GM19467 (cell line): ENCODE measurements at regions not wholly inside any gene's neighbourhood (a gene's known extent, or its start where the extent isn't known, plus 50 kb on each side); places are given as distances from the start of the nearest gene placed in this dataset.

Source experiments
- ATAC-seq: cut with Tn5 transposase; IDR thresholded peaks from one replicate; pipeline ENCODE4 v1.9.1; 2021; ENCODE audit warnings: mild to moderate bottlenecking, moderate library complexity; ENCODE audit not compliant: unreplicated experiment

GRCh38 chr16:64144617-64145016 is 977.2 kb downstream of the CDH11 start:
- no peak for ATAC-seq

DNA sequence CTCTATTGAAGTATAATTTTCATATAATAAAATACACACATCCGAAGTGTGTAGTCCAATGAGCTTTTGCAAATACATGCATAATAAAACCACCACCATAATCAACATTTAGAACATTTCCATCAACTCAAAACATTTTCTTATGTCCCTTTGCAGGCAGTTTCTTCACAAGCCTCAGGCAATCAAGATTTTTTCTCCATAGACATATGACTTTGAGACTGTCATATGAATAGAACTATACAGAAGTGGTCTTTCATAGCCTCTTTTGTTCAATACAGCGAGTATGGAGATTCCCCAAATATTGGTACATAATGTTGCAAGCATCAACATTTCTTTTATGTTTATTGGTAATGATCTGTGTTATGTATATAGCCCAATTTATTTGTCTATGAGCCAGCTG is 983.2 kb downstream of the CDH11 start:
- no peak for ATAC-seq

- ATAC-seq, result no peak
Observed at GRCh38 chr16:64138006-64138405, 983.9 kb downstream of the CDH11 start.

- ATAC-seq, result no peak
Observed at GRCh38 chr16:64136743-64137142, 985.1 kb downstream of the CDH11 start.

GRCh38 chr16:64136314-64136713 is 985.5 kb downstream of the CDH11 start:
- no peak for ATAC-seq

DNA sequence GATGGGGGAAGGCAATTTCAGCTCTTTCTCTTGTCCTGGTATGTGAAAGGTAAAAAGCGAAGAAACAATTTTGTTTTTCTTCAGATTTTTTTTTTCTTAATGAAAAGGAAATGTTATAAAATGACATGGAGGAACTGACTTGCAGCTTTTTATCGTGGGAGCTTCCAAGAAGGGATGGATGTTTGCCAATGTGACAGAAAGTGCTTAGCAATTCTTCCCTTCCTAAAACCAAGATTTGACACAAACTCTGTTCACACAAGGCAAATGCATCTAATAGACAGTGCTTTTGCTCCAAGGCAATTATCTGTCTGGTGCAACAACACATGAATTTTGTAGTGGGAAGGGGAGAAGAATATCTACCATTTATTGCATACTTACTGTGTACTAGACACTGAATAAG is 988.5 kb downstream of the CDH11 start:
- no peak for ATAC-seq

DNA sequence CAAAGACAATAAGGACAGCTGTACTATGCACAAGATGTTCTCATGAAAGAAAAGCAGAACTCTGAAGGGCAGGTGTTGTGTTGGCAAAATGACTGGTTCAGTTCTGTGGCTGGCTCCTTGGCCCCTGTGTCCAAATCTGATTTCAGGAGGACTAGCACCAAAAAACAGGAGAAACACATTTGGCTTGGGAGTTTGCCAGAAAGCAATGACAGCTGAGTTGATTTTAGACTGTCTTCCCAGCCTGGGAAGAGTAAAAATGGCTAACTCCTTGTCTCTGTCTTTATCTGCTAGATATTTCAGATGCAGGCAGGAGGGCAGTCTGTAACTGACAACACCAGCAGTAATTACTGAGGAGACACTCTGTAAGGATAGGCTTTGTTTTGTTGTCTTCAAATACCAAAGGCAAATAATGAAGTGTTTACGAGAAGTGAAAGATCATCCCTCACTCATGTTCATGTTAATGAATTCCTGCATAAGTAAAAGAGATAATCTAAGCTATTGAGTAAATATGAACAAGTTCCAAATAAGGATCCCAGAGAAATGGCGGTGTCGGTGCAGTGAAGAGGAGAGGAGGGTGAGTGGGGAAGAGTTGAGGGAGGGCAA is 989.0 kb downstream of the CDH11 start:
- no peak for ATAC-seq

DNA sequence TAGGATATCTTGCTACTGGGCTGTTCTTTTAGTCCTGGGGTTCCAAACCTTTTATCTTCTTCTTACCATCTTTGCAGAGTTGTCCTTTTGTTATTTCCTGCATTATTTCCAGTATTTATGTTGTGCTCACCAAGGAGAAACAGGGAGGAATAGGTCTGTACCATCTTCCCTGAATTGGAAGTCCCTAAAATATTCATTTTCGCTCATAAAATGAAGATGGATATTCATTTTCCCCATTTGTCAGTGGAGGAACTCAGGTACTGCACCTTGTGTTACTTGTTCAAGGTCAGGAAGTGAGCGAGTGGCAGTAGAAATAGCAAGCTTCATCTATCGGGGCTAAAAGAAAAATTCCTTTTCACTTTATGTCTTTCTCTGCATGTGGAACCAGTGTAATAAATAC is 989.7 kb downstream of the CDH11 start:
- ATAC-seq, result no peak

DNA sequence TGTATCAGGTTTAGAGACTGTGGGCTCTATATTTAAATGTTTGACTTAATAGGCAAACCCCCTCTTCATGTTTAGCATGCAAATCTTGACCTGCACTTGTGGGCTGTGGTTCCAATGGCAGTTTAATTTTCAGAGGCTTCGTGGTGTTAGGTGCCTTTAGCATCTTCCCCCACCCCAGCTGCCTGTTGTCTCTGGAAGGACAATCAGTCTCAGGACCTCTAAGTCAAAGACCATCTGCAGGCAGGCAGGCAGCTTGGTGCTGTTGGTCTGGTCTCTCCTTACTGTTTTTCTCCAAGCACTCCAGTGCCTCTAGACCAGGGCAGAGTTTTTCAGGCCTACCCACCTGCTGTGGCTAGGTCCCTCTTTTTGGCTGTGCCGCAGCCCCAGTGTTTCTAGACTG is 990.4 kb downstream of the CDH11 start:
- ATAC-seq, result no peak

DNA sequence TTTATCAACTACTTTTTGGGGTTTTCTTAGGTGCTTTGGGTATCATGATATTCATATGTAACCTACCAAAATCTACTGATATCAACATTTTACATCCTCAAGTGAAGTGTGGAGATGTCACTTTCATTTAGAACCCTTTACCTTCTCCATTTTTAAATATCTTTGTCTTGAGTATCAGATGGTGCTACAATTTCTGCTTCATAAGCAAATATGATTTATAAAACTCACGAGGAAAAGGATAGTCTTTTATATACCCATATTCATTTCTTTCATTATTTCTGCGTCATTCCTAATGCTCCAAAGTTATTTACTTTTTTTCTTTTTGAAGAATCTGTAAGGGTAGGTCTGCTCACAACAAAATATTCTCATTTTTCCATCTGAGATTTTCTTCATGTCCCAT is 991.7 kb downstream of the CDH11 start:
- no peak for ATAC-seq

DNA sequence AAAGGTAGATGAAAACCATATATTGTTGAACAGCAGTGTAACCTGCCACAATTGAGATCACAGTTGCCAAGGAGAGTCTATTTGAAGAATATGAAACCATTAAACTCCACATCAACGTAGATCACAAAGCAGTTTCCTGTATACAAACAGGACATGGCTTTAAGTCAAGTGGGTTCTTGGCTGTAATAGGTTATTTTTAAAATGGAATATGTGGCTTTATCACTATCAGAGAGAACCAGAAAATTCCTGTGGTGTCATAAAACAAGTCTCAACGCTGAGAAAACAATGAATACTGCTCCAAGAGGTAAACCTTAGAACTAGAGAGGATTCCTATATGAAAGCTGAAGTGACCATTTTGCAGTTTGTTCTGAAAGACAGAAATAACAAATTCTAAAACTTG is 999.7 kb downstream of the CDH11 start:
- ATAC-seq, result no peak

DNA sequence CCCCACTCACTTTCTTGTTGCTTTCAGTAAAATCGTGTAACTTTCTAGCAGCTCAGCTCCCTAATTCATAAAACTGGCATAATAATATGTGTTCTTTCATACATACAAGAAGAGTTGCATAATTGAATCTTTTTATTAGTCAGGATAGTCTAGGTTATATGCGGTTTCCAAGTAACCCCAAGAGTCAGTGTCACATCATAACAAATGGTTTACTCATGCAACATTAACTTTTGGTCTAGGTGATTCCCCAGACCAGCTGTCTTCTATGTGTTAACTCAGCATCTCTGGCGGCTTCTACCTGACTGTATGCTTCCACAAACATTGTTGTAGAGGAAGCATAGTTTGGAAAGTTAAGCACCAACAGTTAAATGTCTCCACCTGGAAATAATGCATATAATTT is 1000.4 kb downstream of the CDH11 start:
- ATAC-seq, result no peak

- no peak for ATAC-seq
Observed at GRCh38 chr16:64116151-64116550, 1005.7 kb downstream of the CDH11 start.

DNA sequence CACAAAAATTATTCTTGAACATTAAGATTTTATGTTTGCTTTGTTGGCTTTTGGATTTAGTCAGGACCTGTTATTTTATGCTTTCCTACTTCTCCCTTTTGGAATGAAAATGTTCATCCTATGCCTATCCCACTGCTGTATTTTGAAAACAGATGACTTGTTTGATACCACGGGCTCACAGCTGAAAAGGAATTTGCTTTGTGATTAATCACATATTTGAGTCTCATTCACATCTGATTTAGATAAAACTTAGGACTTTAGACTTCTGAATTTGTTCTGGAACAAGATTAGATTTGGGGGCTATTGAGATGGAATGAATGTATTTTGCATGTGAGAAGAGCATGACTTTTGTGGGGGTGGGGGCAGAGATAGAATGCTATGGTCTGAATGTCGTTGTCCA is 1012.6 kb downstream of the CDH11 start:
- no peak for ATAC-seq

- no peak for ATAC-seq
Observed at GRCh38 chr16:64102654-64103053, 1019.2 kb downstream of the CDH11 start.

- ATAC-seq, result no peak
Observed at GRCh38 chr16:64098451-64098850, 1023.4 kb downstream of the CDH11 start.

GRCh38 chr16:64096689-64097088 is 1025.2 kb downstream of the CDH11 start:
- ATAC-seq, result no peak

- no peak for ATAC-seq
Observed at GRCh38 chr16:64094992-64095634, 1026.8 kb downstream of the CDH11 start.

GRCh38 chr16:64094181-64094965 is 1027.5 kb downstream of the CDH11 start:
- ATAC-seq, result no peak

GRCh38 chr16:64092271-64092670 is 1029.6 kb downstream of the CDH11 start:
- ATAC-seq, result no peak

DNA sequence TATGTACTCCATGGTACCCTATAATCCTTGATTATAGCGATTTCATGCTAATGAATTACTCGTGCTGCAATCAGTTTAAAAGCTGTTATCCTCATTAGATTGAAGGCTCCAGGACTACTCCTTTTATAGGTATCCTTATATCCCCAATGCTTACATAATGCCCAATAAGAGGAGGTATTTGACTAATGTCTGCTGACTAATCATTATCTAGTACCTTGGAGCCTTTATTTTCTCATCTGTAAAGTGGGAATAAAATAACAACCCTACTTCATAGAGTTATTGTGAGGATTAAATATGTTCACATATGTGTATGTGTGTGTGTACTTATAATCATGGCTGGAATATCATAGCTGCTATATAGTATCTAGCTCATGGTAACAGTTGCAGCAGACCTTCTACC is 1031.5 kb downstream of the CDH11 start:
- ATAC-seq, result no peak

- no peak for ATAC-seq
Observed at GRCh38 chr16:64089697-64090096, 1032.2 kb downstream of the CDH11 start.
